ENCODE measurements at regions not wholly inside any gene's neighbourhood (a gene's known extent, or its start where the extent isn't known, plus 50 kb on each side); places are given as distances from the start of the nearest gene placed in this dataset.
A peak's percentile ranks its signal among the peaks of the same experiment; 100 is the strongest.

- TF ChIP-seq YEATS4 (CRISPR knock-in tag; IDR thresholded peaks at IDR 0.05; ENCODE audit: borderline replicate concordance) = no peak
- TF ChIP-seq YY1 (IDR thresholded peaks at IDR 0.05; ENCODE audit: insufficient read depth, insufficient replicate concordance, low read depth, low read length) = peak; percentile 32
- TF ChIP-seq JUN (CRISPR knock-in tag; IDR thresholded peaks at IDR 0.05) = no peak; the same call in 1 of the 2 replicates
- TF ChIP-seq PPARG (CRISPR knock-in tag; conservative IDR thresholded peaks at IDR 0.05) = 0 out of 2 replicates have a peak, but pooled peaks have one; percentile 19
- peak; percentile 93 for TF ChIP-seq NR2F6 (IDR thresholded peaks at IDR 0.05)
- peak; percentile 95 for TF ChIP-seq NR2F6 (CRISPR knock-in tag; IDR thresholded peaks at IDR 0.05)
- TF ChIP-seq MED8 (CRISPR knock-in tag; IDR thresholded peaks at IDR 0.05; ENCODE audit: insufficient replicate concordance) = peak; percentile 31
- peak; percentile 64; the same call in 1 of the 2 replicates for TF ChIP-seq ZGPAT (CRISPR knock-in tag; IDR thresholded peaks at IDR 0.05)
- TF ChIP-seq, protein P1, sequence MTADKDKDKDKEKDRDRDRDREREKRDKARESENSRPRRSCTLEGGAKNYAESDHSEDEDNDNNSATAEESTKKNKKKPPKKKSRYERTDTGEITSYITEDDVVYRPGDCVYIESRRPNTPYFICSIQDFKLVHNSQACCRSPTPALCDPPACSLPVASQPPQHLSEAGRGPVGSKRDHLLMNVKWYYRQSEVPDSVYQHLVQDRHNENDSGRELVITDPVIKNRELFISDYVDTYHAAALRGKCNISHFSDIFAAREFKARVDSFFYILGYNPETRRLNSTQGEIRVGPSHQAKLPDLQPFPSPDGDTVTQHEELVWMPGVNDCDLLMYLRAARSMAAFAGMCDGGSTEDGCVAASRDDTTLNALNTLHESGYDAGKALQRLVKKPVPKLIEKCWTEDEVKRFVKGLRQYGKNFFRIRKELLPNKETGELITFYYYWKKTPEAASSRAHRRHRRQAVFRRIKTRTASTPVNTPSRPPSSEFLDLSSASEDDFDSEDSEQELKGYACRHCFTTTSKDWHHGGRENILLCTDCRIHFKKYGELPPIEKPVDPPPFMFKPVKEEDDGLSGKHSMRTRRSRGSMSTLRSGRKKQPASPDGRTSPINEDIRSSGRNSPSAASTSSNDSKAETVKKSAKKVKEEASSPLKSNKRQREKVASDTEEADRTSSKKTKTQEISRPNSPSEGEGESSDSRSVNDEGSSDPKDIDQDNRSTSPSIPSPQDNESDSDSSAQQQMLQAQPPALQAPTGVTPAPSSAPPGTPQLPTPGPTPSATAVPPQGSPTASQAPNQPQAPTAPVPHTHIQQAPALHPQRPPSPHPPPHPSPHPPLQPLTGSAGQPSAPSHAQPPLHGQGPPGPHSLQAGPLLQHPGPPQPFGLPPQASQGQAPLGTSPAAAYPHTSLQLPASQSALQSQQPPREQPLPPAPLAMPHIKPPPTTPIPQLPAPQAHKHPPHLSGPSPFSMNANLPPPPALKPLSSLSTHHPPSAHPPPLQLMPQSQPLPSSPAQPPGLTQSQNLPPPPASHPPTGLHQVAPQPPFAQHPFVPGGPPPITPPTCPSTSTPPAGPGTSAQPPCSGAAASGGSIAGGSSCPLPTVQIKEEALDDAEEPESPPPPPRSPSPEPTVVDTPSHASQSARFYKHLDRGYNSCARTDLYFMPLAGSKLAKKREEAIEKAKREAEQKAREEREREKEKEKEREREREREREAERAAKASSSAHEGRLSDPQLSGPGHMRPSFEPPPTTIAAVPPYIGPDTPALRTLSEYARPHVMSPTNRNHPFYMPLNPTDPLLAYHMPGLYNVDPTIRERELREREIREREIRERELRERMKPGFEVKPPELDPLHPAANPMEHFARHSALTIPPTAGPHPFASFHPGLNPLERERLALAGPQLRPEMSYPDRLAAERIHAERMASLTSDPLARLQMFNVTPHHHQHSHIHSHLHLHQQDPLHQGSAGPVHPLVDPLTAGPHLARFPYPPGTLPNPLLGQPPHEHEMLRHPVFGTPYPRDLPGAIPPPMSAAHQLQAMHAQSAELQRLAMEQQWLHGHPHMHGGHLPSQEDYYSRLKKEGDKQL (CRISPR knock-in tag; IDR thresholded peaks at IDR 0.05; ENCODE audit: low read depth) = peak; percentile 38; the same call in 1 of the 2 replicates
- 0 out of 2 replicates have a peak, but pooled peaks have one; percentile 38 for TF ChIP-seq SMAD3 (CRISPR knock-in tag; IDR thresholded peaks at IDR 0.05)
- TF ChIP-seq ZBTB7B (CRISPR knock-in tag; IDR thresholded peaks at IDR 0.05) = peak; percentile 98
- TF ChIP-seq, protein P2, sequence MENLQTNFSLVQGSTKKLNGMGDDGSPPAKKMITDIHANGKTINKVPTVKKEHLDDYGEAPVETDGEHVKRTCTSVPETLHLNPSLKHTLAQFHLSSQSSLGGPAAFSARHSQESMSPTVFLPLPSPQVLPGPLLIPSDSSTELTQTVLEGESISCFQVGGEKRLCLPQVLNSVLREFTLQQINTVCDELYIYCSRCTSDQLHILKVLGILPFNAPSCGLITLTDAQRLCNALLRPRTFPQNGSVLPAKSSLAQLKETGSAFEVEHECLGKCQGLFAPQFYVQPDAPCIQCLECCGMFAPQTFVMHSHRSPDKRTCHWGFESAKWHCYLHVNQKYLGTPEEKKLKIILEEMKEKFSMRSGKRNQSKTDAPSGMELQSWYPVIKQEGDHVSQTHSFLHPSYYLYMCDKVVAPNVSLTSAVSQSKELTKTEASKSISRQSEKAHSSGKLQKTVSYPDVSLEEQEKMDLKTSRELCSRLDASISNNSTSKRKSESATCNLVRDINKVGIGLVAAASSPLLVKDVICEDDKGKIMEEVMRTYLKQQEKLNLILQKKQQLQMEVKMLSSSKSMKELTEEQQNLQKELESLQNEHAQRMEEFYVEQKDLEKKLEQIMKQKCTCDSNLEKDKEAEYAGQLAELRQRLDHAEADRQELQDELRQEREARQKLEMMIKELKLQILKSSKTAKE (CRISPR knock-in tag; IDR thresholded peaks at IDR 0.05; ENCODE audit: borderline replicate concordance) = no peak
- TF ChIP-seq GLI4 (CRISPR knock-in tag; IDR thresholded peaks at IDR 0.05; ENCODE audit: borderline replicate concordance) = no peak
- TF ChIP-seq KLF12 (CRISPR knock-in tag; IDR thresholded peaks at IDR 0.05; ENCODE audit: borderline replicate concordance) = no peak
- TF ChIP-seq KLF16 (CRISPR knock-in tag; IDR thresholded peaks at IDR 0.05) = peak in 1 of 2 experiments; percentile 72; a peak in 1 of 4 replicates
- peak; percentile 45; the same call in 1 of the 2 replicates for TF ChIP-seq TBX2 (CRISPR knock-in tag; IDR thresholded peaks at IDR 0.05; ENCODE audit: borderline replicate concordance)
- peak; percentile 87 for TF ChIP-seq ZNF350 (CRISPR knock-in tag; IDR thresholded peaks at IDR 0.05; ENCODE audit: borderline replicate concordance, low read depth)
These were observed 60.0 kb upstream of the EPS8L3 start (continued) for GRCh38 chr1:109823543-109824348.
